ENCODE measurements at regions not wholly inside any gene's neighbourhood (a gene's known extent, or its start where the extent isn't known, plus 50 kb on each side); places are given as distances from the start of the nearest gene placed in this dataset.

GRCh38 chr13:108495646-108496361 lies 133.6 kb upstream of the MYO16 start:
- Mint-ChIP-seq H3K27me3 (peaks cover 57% of the 10 kb centered on the region), H3K36me3 (ENCODE audit: low read depth) (no peaks in the 10 kb centered on the region), H3K9me3 (no peaks in the 10 kb centered on the region), H3K4me3 (peak overlapping the region; percentile 83), H3K4me1 (ENCODE audit: low read depth) (peaks cover 18% of the 10 kb centered on the region), H3K27ac (no peak overlapping the region)
- peak overlapping the region; percentile 48 for H3K4me3 ChIP-seq (ENCODE audit: low read length)
- TF ChIP-seq CTCF (IDR thresholded peaks at IDR 0.05), result no peak
- CTCF ChIA-PET, result no interaction called here
- POLR2A ChIA-PET, result interaction anchor here (1.0 kb wide), 1 partner anchor 86 kb away, joined by 4 read pairs; no protein-coding TSS in a partner anchor
- no peak overlapping the region for H3K27ac ChIP-seq (ENCODE audit: low read depth in 1 of 2, low read length in 2 of 2)
- intact Hi-C loops (cut with DNase I, micrococcal nuclease), result no loop called here
- peaks cover 0 to 4% of the 10 kb centered on the region in 2 experiments for H3K9me3 ChIP-seq (ENCODE audit: control insufficient read depth in 1 of 2, insufficient read depth in 1 of 2, low read length in 2 of 2)
- H3K4me1 ChIP-seq (ENCODE audit: insufficient read depth, low read length), result peaks cover 17% of the 10 kb centered on the region
- peaks cover 20 to 33% of the 10 kb centered on the region in 2 experiments for H3K27me3 ChIP-seq (ENCODE audit: control insufficient read depth in 1 of 2, insufficient read depth in 2 of 2, low read length in 2 of 2)
- ATAC-seq (ENCODE audit: poor library complexity), result peak; percentile 17
- DNase-seq, result peak in 2 of 14 experiments; percentile 0 to 43
- H3K36me3 ChIP-seq (ENCODE audit: insufficient read depth, low read length), result no peaks in the 10 kb centered on the region

- Histone ChIP-seq H3K4me3 (ENCODE audit: low read length) (peak overlapping the region; percentile 48), H3K4me1 (ENCODE audit: insufficient read depth, low read length) (peaks cover 17% of the 10 kb centered on the region), H3K27me3 (ENCODE audit: control insufficient read depth in 1 of 2, insufficient read depth in 2 of 2, low read length in 2 of 2) (peaks cover 20 to 33% of the 10 kb centered on the region in 2 experiments), H3K36me3 (ENCODE audit: insufficient read depth, low read length) (no peaks in the 10 kb centered on the region), H3K27ac (ENCODE audit: low read depth in 1 of 2, low read length in 2 of 2) (no peak overlapping the region), H3K9me3 (ENCODE audit: control insufficient read depth in 1 of 2, insufficient read depth in 1 of 2, low read length in 2 of 2) (peaks cover 0 to 4% of the 10 kb centered on the region in 2 experiments)
- ChIA-PET POLR2A (no interaction called here), CTCF (no interaction called here)
- Mint-ChIP-seq H3K27ac (no peak overlapping the region), H3K36me3 (ENCODE audit: low read depth) (no peaks in the 10 kb centered on the region), H3K4me3 (peak overlapping the region; percentile 83), H3K4me1 (ENCODE audit: low read depth) (peaks cover 18% of the 10 kb centered on the region), H3K27me3 (peaks cover 59% of the 10 kb centered on the region), H3K9me3 (no peaks in the 10 kb centered on the region)
- DNase-seq (peak in 2 of 14 experiments; percentile 14 to 15), ATAC-seq (ENCODE audit: poor library complexity) (no peak)
- intact Hi-C loops (cut with DNase I, micrococcal nuclease), result no loop called here
- TF ChIP-seq CTCF (IDR thresholded peaks at IDR 0.05), result no peak
Measured at GRCh38 chr13:108496362-108497210, 132.8 kb upstream of the MYO16 start.

- Histone ChIP-seq H3K27ac (ENCODE audit: low read depth in 1 of 2, low read length in 2 of 2) (no peak overlapping the region), H3K4me1 (ENCODE audit: insufficient read depth, low read length) (peaks cover 11% of the 10 kb centered on the region), H3K36me3 (ENCODE audit: insufficient read depth, low read length) (no peaks in the 10 kb centered on the region), H3K9me3 (ENCODE audit: control insufficient read depth in 1 of 2, insufficient read depth in 1 of 2, low read length in 2 of 2) (no peaks in the 10 kb centered on the region), H3K4me3 (ENCODE audit: low read length) (no peak overlapping the region), H3K27me3 (ENCODE audit: control insufficient read depth in 1 of 2, insufficient read depth in 2 of 2, low read length in 2 of 2) (peaks cover 12 to 21% of the 10 kb centered on the region in 2 experiments)
- no peak overlapping the region for H3K27ac Mint-ChIP-seq
- no peak overlapping the region for H3K4me3 Mint-ChIP-seq
- no peaks in the 10 kb centered on the region for H3K9me3 Mint-ChIP-seq
- no peak for TF ChIP-seq CTCF (IDR thresholded peaks at IDR 0.05)
- no peak for ATAC-seq (ENCODE audit: poor library complexity)
- H3K27me3 Mint-ChIP-seq, result peaks cover 46% of the 10 kb centered on the region
- H3K4me1 Mint-ChIP-seq (ENCODE audit: low read depth), result peaks cover 13% of the 10 kb centered on the region
- H3K36me3 Mint-ChIP-seq (ENCODE audit: low read depth), result no peaks in the 10 kb centered on the region
- ChIA-PET CTCF (no interaction called here), POLR2A (no interaction called here)
- intact Hi-C loops (cut with DNase I, micrococcal nuclease), result no loop called here
- DNase-seq, result no peak
Measured at GRCh38 chr13:108500711-108501110, 128.7 kb upstream of the MYO16 start.

Measured in CD4-positive, alpha-beta T cell (primary cell).